Parathyroid adenoma (tissue), 2 donors: ENCODE measurements at regions not wholly inside any gene's neighbourhood (a gene's known extent, or its start where the extent isn't known, plus 50 kb on each side); places are given as distances from the start of the nearest gene placed in this dataset.

Experiments
- H2AFZ ChIP-seq: fragments of 300-600 bp; sonication (generic); one replicate; pipeline ENCODE4 v1.7.0; 2017; ENCODE audit warnings: antibody characterized with exemption, mild to moderate bottlenecking
- H3K27ac ChIP-seq: fragments of 300-600 bp; sonication (generic); one replicate; pipeline ENCODE4 v1.7.0; 2017
- H3K27me3 ChIP-seq: fragments of 300-600 bp; sonication (generic); one replicate; pipeline ENCODE4 v1.7.0; 2017; ENCODE audit warnings: low read length; ENCODE audit not compliant: control insufficient read depth, insufficient read depth
- H3K36me3 ChIP-seq: fragments of 300-600 bp; sonication (generic); one replicate; pipeline ENCODE4 v1.7.0; 2017; ENCODE audit warnings: low read length; ENCODE audit not compliant: control insufficient read depth, insufficient read depth
- H3K4me1 ChIP-seq: fragments of 300-600 bp; sonication (generic); one replicate; pipeline ENCODE4 v1.7.0; 2017; ENCODE audit warnings: control low read depth
- H3K4me2 ChIP-seq: fragments of 300-600 bp; sonication (generic); one replicate; pipeline ENCODE4 v1.7.0; 2017; ENCODE audit warnings: low read length
- H3K4me3 ChIP-seq: fragments of 300-600 bp; sonication (generic); one replicate; pipeline ENCODE4 v1.7.0; 2017; ENCODE audit warnings: low read depth, low read length
- H3K79me2 ChIP-seq: fragments of 300-600 bp; sonication (generic); one replicate; pipeline ENCODE4 v1.7.0; 2017; ENCODE audit warnings: control low read depth
- H3K9ac ChIP-seq: fragments of 300-600 bp; sonication (generic); one replicate; pipeline ENCODE4 v1.7.0; 2017; ENCODE audit warnings: mild to moderate bottlenecking
- H3K9me3 ChIP-seq: fragments of 300-600 bp; sonication (generic); one replicate; pipeline ENCODE4 v1.7.0; 2017; ENCODE audit warnings: low read length; ENCODE audit not compliant: control insufficient read depth
- TF ChIP-seq, protein P1 (sequence below): fragments of 300-600 bp; sonication (generic); IDR thresholded peaks from one replicate; pipeline ENCODE4 v1.7.0; 2017; ENCODE audit warnings: antibody characterized with exemption, mild to moderate bottlenecking
- donor health status: primary hyperparathyroidism.

DNA sequence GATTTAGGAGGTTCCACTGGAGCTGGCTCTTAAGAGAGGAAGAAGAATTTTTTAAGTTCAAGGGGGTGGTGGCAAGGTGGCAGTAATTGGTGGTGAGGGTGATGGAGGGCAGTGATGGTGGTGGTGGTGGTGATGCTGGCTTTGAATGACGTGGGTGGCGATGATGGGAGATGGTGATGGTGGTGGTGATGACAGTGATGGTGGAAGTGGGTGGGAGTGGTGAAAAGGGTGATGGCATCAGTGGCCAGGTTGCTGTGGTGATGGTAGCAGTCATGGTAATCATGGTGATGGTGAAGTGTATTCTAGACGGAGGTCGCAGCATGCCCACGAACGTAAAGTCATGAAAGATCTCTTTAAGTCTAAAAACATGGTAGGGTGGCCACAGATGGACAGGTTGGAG, 197.3 kb downstream of the PTEN start:
- Histone ChIP-seq H3K27me3 (no peaks in the 10 kb centered on the region), H3K4me2 (no peak overlapping the region), H3K9me3 (no peaks in the 10 kb centered on the region), H3K9ac (no peak overlapping the region), H3K36me3 (no peaks in the 10 kb centered on the region), H3K79me2 (no peaks in the 10 kb centered on the region), H2AFZ (no peak overlapping the region), H3K27ac (no peak overlapping the region), H3K4me1 (peaks cover 3% of the 10 kb centered on the region), H3K4me3 (no peak overlapping the region)
- TF ChIP-seq, protein P1, sequence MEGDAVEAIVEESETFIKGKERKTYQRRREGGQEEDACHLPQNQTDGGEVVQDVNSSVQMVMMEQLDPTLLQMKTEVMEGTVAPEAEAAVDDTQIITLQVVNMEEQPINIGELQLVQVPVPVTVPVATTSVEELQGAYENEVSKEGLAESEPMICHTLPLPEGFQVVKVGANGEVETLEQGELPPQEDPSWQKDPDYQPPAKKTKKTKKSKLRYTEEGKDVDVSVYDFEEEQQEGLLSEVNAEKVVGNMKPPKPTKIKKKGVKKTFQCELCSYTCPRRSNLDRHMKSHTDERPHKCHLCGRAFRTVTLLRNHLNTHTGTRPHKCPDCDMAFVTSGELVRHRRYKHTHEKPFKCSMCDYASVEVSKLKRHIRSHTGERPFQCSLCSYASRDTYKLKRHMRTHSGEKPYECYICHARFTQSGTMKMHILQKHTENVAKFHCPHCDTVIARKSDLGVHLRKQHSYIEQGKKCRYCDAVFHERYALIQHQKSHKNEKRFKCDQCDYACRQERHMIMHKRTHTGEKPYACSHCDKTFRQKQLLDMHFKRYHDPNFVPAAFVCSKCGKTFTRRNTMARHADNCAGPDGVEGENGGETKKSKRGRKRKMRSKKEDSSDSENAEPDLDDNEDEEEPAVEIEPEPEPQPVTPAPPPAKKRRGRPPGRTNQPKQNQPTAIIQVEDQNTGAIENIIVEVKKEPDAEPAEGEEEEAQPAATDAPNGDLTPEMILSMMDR = no peak

DNA sequence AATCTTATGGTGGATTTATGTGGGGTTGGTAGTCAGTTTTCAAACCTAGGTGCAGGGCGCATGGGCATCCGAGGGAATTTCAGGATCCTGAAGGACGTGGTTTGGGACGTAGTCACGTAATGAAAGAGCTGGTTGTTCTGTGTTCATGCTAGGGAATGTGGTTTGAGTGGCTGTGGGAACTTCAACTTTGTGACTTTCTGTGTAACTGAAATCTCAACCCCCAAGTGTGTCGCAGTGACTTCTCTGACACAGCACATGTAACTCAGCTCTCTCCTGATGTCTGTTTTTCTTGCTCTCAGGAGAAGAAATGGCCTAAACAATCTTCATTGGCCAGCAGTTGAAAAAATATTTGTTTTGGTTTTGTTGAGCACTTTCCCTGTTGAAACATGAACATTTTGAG, 199.0 kb downstream of the PTEN start:
- Histone ChIP-seq H3K27me3 (no peaks in the 10 kb centered on the region), H3K27ac (peak overlapping the region; percentile 3), H3K79me2 (no peaks in the 10 kb centered on the region), H3K4me3 (no peak overlapping the region), H3K9ac (no peak overlapping the region), H2AFZ (peak overlapping the region; percentile 59), H3K9me3 (no peaks in the 10 kb centered on the region), H3K4me2 (no peak overlapping the region), H3K4me1 (peaks cover 3% of the 10 kb centered on the region), H3K36me3 (no peaks in the 10 kb centered on the region)
- TF ChIP-seq, protein P1 = no peak

DNA sequence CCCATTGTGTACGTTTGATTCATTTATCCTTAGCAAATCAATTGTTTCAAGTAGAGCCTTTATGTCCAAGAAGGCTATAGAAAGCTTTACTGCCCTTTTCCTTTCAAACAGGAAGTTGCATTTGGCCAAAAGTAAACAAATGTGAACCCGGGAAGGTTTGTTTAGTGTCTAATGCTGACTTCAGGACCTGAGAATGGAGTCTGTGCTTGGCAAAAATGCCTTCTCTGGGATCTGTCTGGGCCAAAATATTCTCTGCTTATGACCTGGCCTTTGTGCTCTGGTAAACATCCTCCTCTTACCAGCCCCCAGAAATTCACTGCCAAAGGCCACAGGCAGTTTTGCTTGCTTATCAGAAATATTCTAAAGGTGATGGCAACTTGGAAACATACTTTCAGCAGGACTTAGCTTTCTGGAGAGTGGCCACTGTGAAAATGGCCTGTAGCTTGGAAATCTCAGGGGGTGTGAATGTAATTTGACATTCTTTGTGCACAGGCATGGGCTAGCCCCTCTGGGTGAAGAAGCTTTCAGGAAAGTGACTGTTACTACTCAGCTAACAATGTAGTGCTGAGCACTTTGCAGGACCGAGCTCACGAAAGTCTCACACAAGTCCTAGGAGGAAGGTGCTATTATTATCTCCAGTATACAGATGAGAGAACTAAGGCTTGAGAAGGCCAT, 199.5 kb downstream of the PTEN start:
- TF ChIP-seq, protein P1 = no peak
- H3K4me3 ChIP-seq = no peak overlapping the region

DNA sequence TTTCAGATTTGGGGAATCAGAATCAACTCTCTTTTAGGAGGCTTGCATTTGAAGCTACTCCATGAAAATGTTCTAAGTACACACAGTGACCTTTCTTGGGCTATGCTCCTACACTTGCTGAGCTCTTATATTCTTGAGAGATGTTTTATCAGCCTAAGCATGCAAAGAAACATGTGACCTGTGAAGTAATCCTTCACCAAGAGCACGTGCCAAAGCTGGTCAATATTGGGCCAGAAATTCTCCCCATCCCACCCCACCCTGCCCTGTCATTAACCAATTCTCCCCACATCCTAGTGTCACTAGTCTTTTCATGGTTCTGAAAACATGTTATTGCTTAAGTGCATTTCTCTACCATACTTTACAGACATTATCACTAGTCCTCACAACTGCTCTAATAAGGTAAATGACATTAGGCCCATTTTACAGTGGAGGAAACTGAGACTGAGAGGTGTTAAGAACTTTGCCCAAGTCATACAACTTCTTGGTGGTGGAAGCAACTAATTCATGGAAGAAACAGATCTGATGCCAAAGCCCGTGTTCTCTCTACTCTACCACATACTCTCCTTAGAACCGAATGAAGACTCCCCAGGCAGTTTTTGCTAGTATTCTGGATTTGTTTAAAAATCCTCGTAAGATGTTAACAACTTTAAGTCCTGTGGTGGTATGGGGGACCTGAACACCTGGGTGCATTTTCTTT, 200.6 kb downstream of the PTEN start:
- Histone ChIP-seq H3K9me3 (no peaks in the 10 kb centered on the region), H3K36me3 (no peaks in the 10 kb centered on the region), H3K27ac (no peak overlapping the region), H3K4me1 (peaks cover 3% of the 10 kb centered on the region), H3K27me3 (no peaks in the 10 kb centered on the region), H2AFZ (no peak overlapping the region), H3K4me3 (no peak overlapping the region), H3K79me2 (no peaks in the 10 kb centered on the region), H3K4me2 (no peak overlapping the region), H3K9ac (no peak overlapping the region)
- TF ChIP-seq, protein P1 = no peak

More for the DNA sequence above, 199.5 kb downstream of the PTEN start:
- peaks cover 3% of the 10 kb centered on the region for H3K4me1 ChIP-seq
- no peaks in the 10 kb centered on the region for H3K36me3 ChIP-seq
- H3K9ac ChIP-seq = no peak overlapping the region
- no peaks in the 10 kb centered on the region for H3K79me2 ChIP-seq
- no peaks in the 10 kb centered on the region for H3K27me3 ChIP-seq
- no peak overlapping the region for H3K4me2 ChIP-seq
- H3K9me3 ChIP-seq = no peaks in the 10 kb centered on the region
- H2AFZ ChIP-seq = peak overlapping the region; percentile 59
- peak overlapping the region; percentile 3 for H3K27ac ChIP-seq
